BJ (cell line): ENCODE measurements at regions not wholly inside any gene's neighbourhood (a gene's known extent, or its start where the extent isn't known, plus 50 kb on each side); places are given as distances from the start of the nearest gene placed in this dataset.
"Not testable (repeated sequence)": the region's sequence is repeated elsewhere in the genome, so short reads cannot be mapped to it uniquely, and the experiment has no call there.

Experiments
- CTCF ChIA-PET: fragments of 350-600 bp; formaldehyde crosslinking; extraction: SDS; loops from one replicate; lab custom pipeline; 2021; ENCODE audit warnings: antibody characterized with exemption, inconsistent platforms; lab: Yijun Ruan, JAX
- POLR2A ChIA-PET: fragments of 300-600 bp; sonication (Branson Sonifier 250); formaldehyde crosslinking; extraction: SDS; loops from one replicate; lab custom pipeline; 2021; ENCODE audit warnings: antibody characterized with exemption; lab: Charles Lee
- DNase-seq: peaks from one replicate; pipeline ENCODE4 v3.0.0-alpha.2; 2011; ENCODE audit warnings: low read depth
- H3K27me3 ChIP-seq: 2 replicates; pipeline ENCODE4 v1.6.0; 2011; ENCODE audit warnings: low read length; ENCODE audit not compliant: control insufficient read depth, insufficient read depth
- H3K36me3 ChIP-seq: 2 replicates; pipeline ENCODE4 v1.5.1; 2011; ENCODE audit warnings: low read length; ENCODE audit not compliant: control insufficient read depth, insufficient read depth
- H3K4me3 ChIP-seq: 2 replicates; pipeline ENCODE4 v1.5.1; 2011; ENCODE audit warnings: low read depth, mild to moderate bottlenecking, control low read depth, low read length
- CTCF ChIP-seq: IDR thresholded peaks from 2 replicates; pipeline ENCODE4 v1.5.1; 2011; ENCODE audit warnings: low read depth, mild to moderate bottlenecking, control low read depth, inconsistent platforms, low read length, moderate library complexity; ENCODE audit not compliant: insufficient read depth

GRCh38 chrX:88202149-88202548 lies 544.9 kb upstream of the CPXCR1 start:
- no peak for TF ChIP-seq CTCF
- POLR2A ChIA-PET, result no interaction called here
- no peak for DNase-seq

GRCh38 chrX:88244066-88244465 lies 503.0 kb upstream of the CPXCR1 start:
- CTCF ChIA-PET, result no interaction called here
- no peaks in the 10 kb centered on the region for H3K27me3 ChIP-seq
- H3K4me3 ChIP-seq, result no peak overlapping the region
- POLR2A ChIA-PET, result no interaction called here
- no peaks in the 10 kb centered on the region for H3K36me3 ChIP-seq
- DNase-seq, result no peak
- TF ChIP-seq CTCF, result no peak

More at GRCh38 chrX:88202149-88202548, 544.9 kb upstream of the CPXCR1 start:
- no peaks in the 10 kb centered on the region for H3K27me3 ChIP-seq
- no peaks in the 10 kb centered on the region for H3K36me3 ChIP-seq
- H3K4me3 ChIP-seq, result no peak overlapping the region
- CTCF ChIA-PET, result no interaction called here

GRCh38 chrX:88284844-88285243 lies 462.2 kb upstream of the CPXCR1 start:
- DNase-seq, result no peak
- no peak for TF ChIP-seq CTCF
- POLR2A ChIA-PET, result no interaction called here
- H3K27me3 ChIP-seq, result no peaks in the 10 kb centered on the region
- H3K4me3 ChIP-seq, result no peak overlapping the region
- CTCF ChIA-PET, result no interaction called here
- H3K36me3 ChIP-seq, result no peaks in the 10 kb centered on the region

- H3K36me3 ChIP-seq, DNase-seq, H3K4me3 ChIP-seq, H3K27me3 ChIP-seq, POLR2A ChIA-PET, CTCF ChIA-PET: not testable (repeated sequence)
These were observed 433.1 kb upstream of the CPXCR1 start for GRCh38 chrX:88313972-88314371.

GRCh38 chrX:88325634-88326033 lies 421.4 kb upstream of the CPXCR1 start:
- H3K4me3 ChIP-seq, result no peak overlapping the region
- DNase-seq, result no peak
- no peak for TF ChIP-seq CTCF
- CTCF ChIA-PET, result no interaction called here
- POLR2A ChIA-PET, result no interaction called here
- no peaks in the 10 kb centered on the region for H3K36me3 ChIP-seq
- H3K27me3 ChIP-seq, result no peaks in the 10 kb centered on the region

- Histone ChIP-seq H3K4me3 (no peak overlapping the region), H3K27me3 (no peaks in the 10 kb centered on the region), H3K36me3 (no peaks in the 10 kb centered on the region)
- no peak for TF ChIP-seq CTCF
- CTCF ChIA-PET, result no interaction called here
- no peak for DNase-seq
- POLR2A ChIA-PET, result no interaction called here
These were observed 391.8 kb upstream of the CPXCR1 start for GRCh38 chrX:88355252-88355651.
